ENCODE measurements at regions not wholly inside any gene's neighbourhood (a gene's known extent, or its start where the extent isn't known, plus 50 kb on each side); places are given as distances from the start of the nearest gene placed in this dataset.
A peak's percentile ranks its signal among the peaks of the same experiment; 100 is the strongest.

DNA sequence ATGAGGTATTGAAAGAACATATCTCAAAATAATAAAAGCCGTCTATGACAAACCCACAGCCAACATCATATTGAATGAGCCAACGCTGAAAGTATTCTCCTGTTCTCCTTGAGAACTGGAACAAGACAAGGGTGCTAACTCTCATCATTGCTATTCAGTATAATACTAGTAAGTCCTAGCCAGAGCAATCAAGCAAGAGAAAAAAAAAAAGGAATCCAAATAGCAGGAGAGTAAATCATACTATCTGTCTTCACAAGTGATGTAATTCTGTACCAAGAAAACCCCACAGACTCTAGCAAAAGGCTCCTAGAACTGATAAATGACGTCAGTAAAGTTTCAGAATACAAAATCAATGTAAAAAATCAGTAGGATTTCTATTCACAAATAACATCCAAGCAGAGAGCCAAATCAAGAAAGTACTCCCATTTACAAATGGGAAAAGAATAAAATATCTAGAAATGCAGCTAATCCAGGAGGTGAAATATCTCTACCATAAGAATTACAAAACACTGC, 1632.8 kb downstream of the NCAM2 start:
- no peak for DNase-seq

DNA sequence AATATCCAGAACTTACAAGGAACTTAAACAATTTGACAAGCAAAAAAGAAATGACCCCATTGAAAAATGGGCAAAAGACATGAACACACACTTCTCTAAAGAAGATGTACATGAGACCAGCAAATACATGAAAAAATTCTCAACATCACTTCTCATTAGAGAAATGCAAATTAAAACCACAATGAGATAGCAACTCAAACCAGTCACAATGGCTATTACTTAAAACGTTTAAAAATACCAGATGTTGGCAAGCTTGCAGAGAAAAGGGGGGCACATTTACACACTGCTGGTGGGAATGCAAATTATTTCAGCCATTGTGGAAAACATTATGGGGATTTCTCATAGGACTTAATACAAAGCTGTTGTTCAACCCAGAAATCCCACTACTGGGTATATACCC, 1634.0 kb downstream of the NCAM2 start:
- DNase-seq = no peak

- DNase-seq = no peak
These were observed 1651.0 kb downstream of the NCAM2 start for GRCh38 chr21:22649246-22649645.

DNA sequence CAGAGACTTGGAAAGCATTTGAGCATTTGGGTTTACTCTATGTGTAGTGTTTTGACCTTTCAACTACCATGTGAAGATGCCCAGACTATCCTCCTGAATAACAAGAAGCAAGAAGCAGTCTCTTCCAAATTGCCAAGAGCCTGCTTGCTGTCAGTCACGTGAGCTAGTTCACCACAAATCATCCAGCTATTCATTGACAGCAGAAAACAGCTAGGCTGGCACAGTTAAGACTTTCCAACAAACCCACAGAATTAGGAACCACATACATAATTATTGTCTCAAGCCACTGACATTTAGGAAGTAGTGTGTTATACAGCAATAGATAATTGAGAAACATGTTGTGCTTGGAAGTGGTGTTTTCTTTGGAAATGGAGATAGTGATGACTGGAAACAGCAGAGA, 1652.0 kb downstream of the NCAM2 start:
- DNase-seq = no peak

DNA sequence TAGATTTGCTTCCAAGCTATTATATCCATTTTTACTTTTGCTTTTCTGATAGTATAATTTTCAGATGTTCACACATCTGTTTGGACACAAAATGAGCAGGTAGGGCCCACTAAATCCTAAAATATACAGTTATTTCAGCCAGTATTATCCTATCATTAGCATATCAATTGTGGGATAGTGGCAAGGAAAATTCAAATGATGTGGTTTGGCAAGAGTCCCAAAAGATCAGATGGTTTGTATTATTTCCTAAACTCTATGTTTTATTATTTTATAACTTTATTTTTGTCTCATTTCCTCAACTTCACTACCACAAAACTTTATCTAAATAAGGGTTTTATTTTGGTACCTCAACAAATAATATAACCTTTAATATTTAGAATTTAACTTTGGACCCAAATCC, 1659.6 kb downstream of the NCAM2 start:
- no peak for DNase-seq

DNA sequence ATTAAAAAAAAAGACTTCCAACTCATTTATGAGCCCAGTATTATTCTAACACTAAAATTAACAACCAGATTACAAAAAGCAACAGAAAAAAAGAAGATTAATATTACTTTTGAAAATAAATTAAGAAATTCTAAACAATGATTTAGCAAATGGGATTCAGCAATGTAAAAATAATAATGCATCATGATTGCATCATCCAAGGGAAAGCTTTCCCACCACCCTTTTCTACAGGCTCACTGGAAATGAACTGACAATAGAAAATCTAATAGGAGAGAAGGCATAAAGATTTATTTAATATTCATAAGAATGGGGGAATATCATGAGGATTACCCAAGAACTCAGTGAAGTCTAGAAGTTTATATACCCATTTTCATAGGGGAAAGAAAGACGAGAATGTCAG, 1671.9 kb downstream of the NCAM2 start:
- DNase-seq = no peak

DNA sequence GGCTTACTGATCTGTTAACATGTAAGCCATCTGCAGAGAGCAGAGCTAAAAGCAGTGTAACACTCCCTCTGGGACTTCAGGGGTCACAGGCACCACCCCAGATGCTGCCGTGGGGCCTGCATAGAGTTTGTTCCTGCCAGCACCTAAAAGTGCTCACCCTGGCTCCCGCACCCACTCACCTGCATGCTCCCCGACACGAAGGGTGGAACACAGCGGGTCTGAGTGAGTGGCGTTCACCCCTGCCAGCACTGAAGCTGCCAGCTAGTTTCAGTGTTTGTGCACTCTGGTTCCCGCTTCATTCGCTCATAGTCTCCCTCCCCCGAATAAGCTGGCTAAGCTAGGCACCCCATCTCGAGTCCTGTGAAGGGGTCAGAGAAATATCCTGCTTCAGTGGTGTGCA, 1681.0 kb downstream of the NCAM2 start:
- no peak for DNase-seq

DNA sequence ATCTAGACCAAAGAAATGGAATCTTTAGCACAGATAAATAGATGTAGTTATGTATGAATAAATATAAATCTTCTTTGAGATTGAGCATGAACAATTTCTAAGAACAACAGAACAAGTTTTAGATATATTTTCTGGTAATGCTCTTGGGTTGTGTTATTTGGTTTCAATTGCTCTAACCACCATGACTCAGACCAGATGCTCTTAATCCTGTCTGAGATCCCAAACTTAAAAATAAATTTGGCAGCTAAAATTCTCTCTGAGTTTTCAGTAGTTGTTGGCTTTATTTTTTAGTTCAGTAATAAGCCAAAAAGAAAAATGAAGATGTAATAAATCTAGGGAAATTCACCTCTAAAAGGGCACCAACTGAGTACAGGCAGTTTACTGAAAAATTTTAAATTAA, 1693.4 kb downstream of the NCAM2 start:
- DNase-seq = no peak

- DNase-seq = no peak
These were observed 1705.3 kb downstream of the NCAM2 start for GRCh38 chr21:22703521-22703920.

- no peak for DNase-seq
These were observed 1712.5 kb downstream of the NCAM2 start for GRCh38 chr21:22710721-22711120.

DNA sequence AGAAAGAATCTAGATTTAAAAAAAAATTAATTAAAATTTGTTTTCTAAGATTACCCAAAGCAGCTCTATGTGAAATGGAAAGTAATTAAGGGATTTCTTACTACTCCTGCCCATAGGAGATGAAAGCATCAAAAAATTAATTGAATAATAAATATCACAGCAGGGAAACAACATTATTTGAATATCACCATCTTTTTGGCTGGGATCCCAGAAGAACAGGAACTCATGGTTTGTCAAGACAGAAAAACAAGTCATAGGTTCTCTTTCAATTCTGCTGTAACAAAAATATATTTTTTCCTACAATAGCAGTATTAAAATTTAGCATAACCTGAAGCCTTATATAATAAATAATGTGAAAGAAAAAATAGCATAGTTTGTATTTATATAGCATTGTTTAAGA, 1713.4 kb downstream of the NCAM2 start:
- peak; percentile 5 for DNase-seq

DNA sequence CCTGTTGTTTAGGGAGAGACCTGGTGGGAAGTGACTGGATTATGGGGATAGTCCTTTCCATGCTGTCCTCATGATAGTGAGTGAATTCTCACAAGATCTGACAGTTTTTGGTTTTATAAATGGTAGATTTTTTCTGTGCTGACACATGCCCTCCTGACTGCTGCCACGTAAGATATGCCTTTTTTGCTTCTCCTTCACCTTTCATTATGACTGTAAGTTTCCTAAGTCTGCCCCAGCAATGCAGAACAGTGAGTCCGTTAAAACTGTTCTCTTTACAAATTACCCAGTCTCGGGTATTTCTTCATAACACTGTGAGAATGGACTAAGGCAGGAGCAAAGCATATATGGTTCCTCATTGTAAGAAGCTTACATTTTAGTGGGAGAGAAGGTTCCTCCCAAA, 1727.2 kb downstream of the NCAM2 start:
- no peak for DNase-seq

DNA sequence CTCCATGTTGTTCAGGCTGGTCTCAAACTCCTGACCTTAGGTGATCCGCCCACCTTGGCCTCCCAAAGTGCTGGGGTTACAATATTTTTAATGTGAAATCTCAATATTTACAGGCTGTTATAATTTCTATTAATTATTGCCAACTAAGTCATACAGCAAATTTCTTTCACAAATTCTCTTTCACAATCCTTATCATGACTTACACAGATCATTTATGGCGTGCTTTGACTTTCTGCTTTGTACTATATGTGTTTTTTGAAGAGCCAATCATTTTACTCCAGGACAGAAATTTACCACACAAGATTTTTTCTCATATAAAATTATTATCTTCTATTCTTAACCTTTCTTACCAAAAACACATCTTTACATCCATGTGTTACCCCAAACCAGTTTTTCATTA, 1729.9 kb downstream of the NCAM2 start:
- DNase-seq = peak; percentile 27

GRCh38 chr21:22743085-22743484, 1744.9 kb downstream of the NCAM2 start:
- peak; percentile 67 for DNase-seq

DNA sequence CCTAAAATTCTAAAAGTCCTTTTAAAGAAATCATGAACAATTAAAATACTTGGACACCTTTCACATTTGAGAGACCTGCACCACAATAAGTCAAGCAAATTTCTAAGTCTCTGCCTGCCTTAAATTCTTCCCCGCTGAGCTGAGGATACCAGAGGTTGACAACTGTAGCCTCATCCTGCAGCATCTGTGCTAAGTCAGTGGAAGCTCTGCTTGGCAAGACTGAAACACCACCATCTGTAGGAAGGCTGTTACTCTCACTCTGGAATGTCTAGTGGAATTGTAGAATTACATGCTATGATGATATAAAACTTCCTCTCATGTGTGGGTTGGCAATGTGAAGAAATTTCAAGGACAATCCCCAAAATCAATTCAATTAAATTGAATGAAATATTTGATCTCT, 1756.5 kb downstream of the NCAM2 start:
- DNase-seq = peak; percentile 13

- DNase-seq = no peak
These were observed 1760.3 kb downstream of the NCAM2 start for GRCh38 chr21:22758478-22758877.

DNA sequence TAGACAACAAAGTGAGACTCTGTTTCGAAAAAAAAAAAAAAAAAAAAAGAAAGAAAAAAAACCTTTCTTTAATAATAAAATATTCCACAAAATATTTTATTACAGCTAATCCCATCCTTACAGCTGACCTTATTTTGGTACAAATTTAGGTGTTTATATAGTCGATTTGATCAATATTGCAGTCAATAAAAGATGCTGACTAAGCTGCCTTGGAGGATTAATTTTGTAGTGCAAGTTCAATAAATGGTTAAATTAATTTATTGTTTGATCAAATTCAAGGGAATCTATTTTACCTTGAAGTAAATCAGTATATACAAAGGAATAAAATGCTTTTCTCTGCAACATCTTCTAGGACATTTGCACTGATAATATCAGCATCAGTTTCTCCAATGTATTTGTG, 1764.3 kb downstream of the NCAM2 start:
- DNase-seq = no peak

- DNase-seq = no peak
These were observed 1765.2 kb downstream of the NCAM2 start for GRCh38 chr21:22763442-22763841.

DNA sequence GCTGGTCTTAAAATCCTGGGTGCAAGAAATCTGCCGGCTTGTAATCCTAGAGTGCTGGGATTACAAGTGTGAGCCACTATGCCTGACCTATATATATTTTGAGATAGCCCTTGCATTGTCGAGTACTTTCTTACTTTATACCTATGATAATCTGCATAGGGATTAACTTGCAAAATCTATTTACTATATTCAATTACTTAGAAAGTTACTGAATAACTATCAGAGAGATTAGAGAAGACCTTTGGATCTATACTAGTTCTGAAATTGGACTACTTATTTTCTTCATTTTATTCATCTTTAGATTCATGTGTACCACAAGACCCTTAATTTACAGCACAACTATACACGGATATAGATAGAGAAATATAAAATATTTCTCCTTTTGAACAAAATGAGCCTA, 1766.0 kb downstream of the NCAM2 start:
- no peak for DNase-seq

- no peak for DNase-seq
These were observed 1793.2 kb downstream of the NCAM2 start for GRCh38 chr21:22791376-22791775.

DNA sequence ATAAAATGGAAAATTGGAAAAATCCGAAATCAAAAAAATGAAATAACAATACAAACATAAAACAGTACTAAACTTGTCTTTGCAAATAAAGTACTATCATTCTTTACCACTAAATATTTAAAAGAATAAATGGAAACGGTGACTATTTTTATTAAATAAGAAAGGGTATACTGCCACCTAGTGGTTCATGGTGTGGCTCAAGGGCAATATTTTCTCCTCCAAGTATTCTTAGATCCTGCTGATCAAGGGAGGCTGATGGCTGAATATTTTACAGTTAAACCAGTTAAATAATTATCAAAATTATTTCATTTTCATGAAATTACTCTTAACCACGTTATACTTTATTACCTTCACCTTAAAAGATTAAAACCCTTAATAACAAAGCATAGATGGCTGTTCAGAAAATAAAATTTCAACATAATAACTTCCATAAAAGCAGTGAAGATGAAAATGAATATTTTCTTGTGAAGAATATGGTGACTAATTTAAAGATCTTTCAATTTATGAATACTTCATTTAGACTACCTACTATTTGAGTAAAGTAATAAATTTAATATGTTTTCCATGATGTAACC, 1793.9 kb downstream of the NCAM2 start:
- DNase-seq = peak; percentile 68

GRCh38 chr21:22795091-22795490, 1796.9 kb downstream of the NCAM2 start:
- no peak for DNase-seq

DNA sequence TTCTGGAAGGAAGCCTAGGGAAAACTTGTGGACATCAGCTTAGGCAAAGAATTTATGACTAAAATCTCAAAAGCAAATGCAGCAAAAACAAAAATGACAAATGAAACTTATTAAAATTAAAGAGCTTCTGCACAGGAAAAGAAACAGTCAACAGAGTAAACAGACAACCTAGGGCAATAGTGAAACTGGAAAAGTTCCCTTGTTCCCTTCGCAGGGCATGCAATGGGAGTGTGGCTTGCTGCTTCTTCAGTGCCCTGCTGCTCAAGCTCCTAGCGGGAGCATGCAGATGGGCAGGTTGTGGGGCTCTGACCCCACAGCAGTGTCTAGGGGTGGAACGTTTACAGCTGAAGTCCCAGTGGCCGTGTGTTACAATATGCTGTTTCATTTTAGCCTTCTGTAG, 1797.4 kb downstream of the NCAM2 start:
- DNase-seq = no peak

DNA sequence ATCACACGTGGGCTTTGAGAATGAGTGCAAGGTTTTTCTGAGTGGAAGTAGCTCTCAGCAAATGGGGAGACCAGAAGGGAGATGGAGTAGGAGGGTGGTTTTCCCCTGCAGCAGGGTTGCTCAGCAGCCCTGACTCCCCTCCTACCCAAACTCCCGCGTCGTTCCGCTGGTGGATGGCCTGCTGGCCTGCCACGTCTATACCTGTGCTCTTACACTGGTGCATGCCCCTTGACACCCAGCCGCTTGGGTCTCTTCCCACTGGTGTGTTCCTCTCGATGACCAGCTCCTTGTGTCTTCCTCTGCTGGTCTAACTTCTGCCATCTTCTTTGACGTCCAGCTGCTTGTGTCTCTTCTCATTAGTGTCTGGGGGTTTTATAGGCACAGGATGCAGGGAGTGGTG, 1797.9 kb downstream of the NCAM2 start:
- no peak for DNase-seq

GRCh38 chr21:22804151-22804550, 1805.9 kb downstream of the NCAM2 start:
- DNase-seq = no peak

- no peak for DNase-seq
These were observed 1808.1 kb downstream of the NCAM2 start for GRCh38 chr21:22806278-22806677.
